ENCODE measurements at regions not wholly inside any gene's neighbourhood (a gene's known extent, or its start where the extent isn't known, plus 50 kb on each side); places are given as distances from the start of the nearest gene placed in this dataset.

DNA sequence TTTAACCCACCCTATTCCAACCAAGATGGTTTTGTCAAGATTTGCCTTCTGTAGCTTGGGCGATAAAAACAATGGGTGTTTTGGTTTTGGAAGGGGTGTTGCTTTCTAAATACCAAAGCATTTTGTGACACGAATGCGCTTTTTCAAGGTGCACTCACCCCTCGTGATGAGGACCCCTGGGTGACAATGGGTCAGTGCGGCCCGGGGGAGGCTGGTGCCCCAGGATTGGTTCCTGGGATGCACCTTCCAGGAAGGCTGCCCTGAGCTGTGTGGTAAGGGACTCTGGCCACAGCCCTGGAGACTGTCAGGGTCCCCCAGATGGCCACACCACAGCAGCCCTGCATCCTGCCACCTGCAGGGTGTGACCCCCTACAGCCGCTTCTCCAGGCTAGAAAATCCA is 180.6 kb upstream of the MYL2 start:
- peaks cover 4 to 17% (median 11%) of the 10 kb centered on the region in 5 donors for H3K27me3 ChIP-seq (ENCODE audit: control insufficient read depth in 5 of 5, insufficient read depth in 4 of 5, low read length in 5 of 5)
- H3K36me3 ChIP-seq (ENCODE audit: control insufficient read depth in 5 of 5, insufficient read depth in 5 of 5, low read length in 5 of 5): no peaks in the 10 kb centered on the region
- no peak overlapping the region for H3K27ac ChIP-seq (ENCODE audit: low read depth, low read length)
- H3K4me3 ChIP-seq (ENCODE audit: low read depth in 1 of 5, low read length in 5 of 5): no peak overlapping the region
- H3K9me3 ChIP-seq (ENCODE audit: control insufficient read depth in 5 of 5, low read length in 5 of 5): no peaks in the 10 kb centered on the region
- H3K9ac ChIP-seq (ENCODE audit: low read length in 5 of 5): no peak overlapping the region
- H3K4me1 ChIP-seq (ENCODE audit: control insufficient read depth in 5 of 5, insufficient read depth in 5 of 5, low read length in 5 of 5): no peaks in the 10 kb centered on the region

DNA sequence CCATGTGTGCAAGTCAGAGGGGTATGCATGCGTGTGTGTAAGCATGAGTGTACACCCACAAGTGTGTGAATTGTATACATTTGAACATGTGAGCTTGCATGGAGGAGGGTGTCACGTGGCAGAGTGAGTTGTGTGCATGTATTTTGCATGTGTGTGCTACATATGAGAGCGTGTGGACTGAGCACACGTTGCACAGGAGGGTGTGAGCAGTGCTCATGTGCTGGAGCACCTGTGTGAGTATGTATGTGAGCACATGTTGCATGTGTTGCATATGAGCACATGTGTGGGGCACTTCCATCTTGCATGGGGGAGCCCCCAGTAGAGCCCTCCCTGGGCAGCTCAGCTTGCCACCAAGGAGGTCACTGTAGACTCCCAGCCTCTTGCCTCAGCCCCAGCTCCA is 180.2 kb upstream of the MYL2 start:
- no peaks in the 10 kb centered on the region for H3K36me3 ChIP-seq (ENCODE audit: control insufficient read depth in 5 of 5, insufficient read depth in 5 of 5, low read length in 5 of 5)
- H3K9ac ChIP-seq (ENCODE audit: low read length in 5 of 5): no peak overlapping the region
- H3K27ac ChIP-seq (ENCODE audit: low read depth, low read length): no peak overlapping the region
- H3K27me3 ChIP-seq (ENCODE audit: control insufficient read depth in 5 of 5, insufficient read depth in 4 of 5, low read length in 5 of 5): peaks cover 4 to 20% (median 13%) of the 10 kb centered on the region in 5 donors
- no peaks in the 10 kb centered on the region for H3K4me1 ChIP-seq (ENCODE audit: control insufficient read depth in 5 of 5, insufficient read depth in 5 of 5, low read length in 5 of 5)
- H3K4me3 ChIP-seq (ENCODE audit: low read depth in 1 of 5, low read length in 5 of 5): no peak overlapping the region
- H3K9me3 ChIP-seq (ENCODE audit: control insufficient read depth in 5 of 5, low read length in 5 of 5): no peaks in the 10 kb centered on the region

DNA sequence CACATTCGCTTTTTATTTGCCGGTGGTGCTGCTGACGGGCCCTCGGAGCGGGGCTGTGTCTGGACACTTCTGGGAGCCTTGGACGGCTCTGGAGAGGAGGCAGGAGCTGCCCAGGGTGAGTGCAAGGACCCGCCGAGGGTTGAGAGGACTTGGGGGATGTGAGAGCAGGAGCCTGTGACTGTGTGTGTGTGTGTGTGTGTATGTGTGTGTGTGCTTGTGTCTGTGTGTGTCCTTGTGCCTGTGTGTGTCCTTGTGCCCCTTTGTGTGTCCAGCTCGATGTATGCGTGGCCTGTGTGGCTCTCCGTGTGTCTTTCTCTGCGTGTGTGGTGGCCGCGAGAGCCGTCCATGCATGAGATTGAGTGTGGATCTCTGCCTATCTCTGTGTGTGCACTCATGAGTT is 179.6 kb upstream of the MYL2 start:
- H3K9me3 ChIP-seq (ENCODE audit: control insufficient read depth in 5 of 5, low read length in 5 of 5): no peaks in the 10 kb centered on the region
- no peaks in the 10 kb centered on the region for H3K36me3 ChIP-seq (ENCODE audit: control insufficient read depth in 5 of 5, insufficient read depth in 5 of 5, low read length in 5 of 5)
- no peak overlapping the region for H3K9ac ChIP-seq (ENCODE audit: low read length in 5 of 5)
- H3K27ac ChIP-seq (ENCODE audit: low read depth, low read length): no peak overlapping the region
- no peak overlapping the region for H3K4me3 ChIP-seq (ENCODE audit: low read depth in 1 of 5, low read length in 5 of 5)
- H3K27me3 ChIP-seq (ENCODE audit: control insufficient read depth in 5 of 5, insufficient read depth in 4 of 5, low read length in 5 of 5): peaks cover 4 to 20% (median 16%) of the 10 kb centered on the region in 5 donors
- H3K4me1 ChIP-seq (ENCODE audit: control insufficient read depth in 5 of 5, insufficient read depth in 5 of 5, low read length in 5 of 5): no peaks in the 10 kb centered on the region

DNA sequence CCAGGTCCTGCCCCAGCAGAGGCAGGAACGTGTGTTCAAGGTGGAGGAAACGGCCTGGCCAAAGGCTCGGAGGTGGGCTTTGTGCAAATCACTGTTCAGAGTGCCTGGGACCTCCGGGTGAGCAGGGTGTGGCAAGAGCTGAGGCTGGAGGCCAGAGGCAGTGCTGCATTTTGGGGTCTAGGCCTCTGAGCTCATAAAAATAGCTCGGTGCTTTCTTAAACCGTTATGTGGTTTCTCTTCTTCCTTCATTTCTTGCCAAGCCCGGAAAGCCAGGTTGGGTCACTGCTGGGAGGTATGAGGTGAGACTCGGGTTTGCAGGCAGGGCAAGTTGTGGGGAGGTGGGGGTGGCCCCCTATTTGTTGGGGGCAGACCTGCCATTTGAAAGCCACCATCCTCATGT is 178.8 kb upstream of the MYL2 start:
- H3K4me1 ChIP-seq (ENCODE audit: control insufficient read depth in 5 of 5, insufficient read depth in 5 of 5, low read length in 5 of 5): no peaks in the 10 kb centered on the region
- no peaks in the 10 kb centered on the region for H3K9me3 ChIP-seq (ENCODE audit: control insufficient read depth in 5 of 5, low read length in 5 of 5)
- no peaks in the 10 kb centered on the region for H3K36me3 ChIP-seq (ENCODE audit: control insufficient read depth in 5 of 5, insufficient read depth in 5 of 5, low read length in 5 of 5)
- no peak overlapping the region for H3K9ac ChIP-seq (ENCODE audit: low read length in 5 of 5)
- no peak overlapping the region for H3K4me3 ChIP-seq (ENCODE audit: low read depth in 1 of 5, low read length in 5 of 5)
- peaks cover 4 to 24% (median 20%) of the 10 kb centered on the region in 5 donors for H3K27me3 ChIP-seq (ENCODE audit: control insufficient read depth in 5 of 5, insufficient read depth in 4 of 5, low read length in 5 of 5)
- H3K27ac ChIP-seq (ENCODE audit: low read depth, low read length): no peak overlapping the region

DNA sequence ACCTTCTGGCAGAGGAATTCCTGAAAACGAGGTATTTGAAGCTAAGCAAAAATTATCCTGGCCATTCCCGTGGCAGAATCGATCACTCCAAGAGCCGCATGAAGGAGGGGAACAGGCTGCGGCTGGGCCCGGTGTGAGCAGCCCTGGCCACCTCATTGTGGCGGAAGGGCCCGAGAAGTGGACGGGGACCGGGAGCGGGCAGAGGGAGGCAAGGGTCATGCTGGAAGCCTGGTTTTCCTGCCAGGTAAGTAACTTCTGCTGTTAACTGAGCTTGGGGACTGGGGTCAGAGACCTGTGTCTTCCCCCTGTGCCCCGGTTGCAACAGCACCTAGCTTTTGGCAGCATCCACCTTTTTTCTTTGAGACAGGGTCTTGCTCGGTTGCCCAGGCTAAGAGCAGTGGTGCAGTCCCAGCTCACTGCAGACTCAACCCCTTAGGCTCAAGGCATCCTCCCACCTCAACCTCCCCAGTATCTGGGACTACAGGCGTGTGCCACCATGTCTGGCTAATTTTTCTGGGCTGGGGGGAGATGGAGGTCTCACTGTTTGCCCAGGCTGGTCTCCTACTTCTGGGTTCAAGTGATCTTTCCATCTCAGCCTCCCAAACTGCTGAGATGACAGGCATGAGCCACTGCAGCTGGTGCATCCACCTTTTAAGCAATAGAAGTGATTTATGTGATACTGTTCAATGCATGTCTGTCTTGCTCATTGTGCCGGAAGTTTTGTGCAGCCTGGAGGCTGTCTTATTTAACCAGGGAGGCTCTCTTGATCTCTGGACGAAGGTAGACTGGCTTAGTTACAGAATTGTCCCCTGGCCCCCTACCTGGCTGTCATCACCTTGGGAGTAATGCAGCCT is 174.0 kb upstream of the MYL2 start:
- Histone ChIP-seq H3K36me3 (ENCODE audit: control insufficient read depth in 5 of 5, insufficient read depth in 5 of 5, low read length in 5 of 5) (no peaks in the 10 kb centered on the region), H3K4me3 (ENCODE audit: low read depth in 1 of 5, low read length in 5 of 5) (no peak overlapping the region), H3K27me3 (ENCODE audit: control insufficient read depth in 5 of 5, insufficient read depth in 4 of 5, low read length in 5 of 5) (peaks cover 12 to 20% (median 19%) of the 10 kb centered on the region in 5 donors), H3K4me1 (ENCODE audit: control insufficient read depth in 5 of 5, insufficient read depth in 5 of 5, low read length in 5 of 5) (no peaks in the 10 kb centered on the region), H3K9ac (ENCODE audit: low read length in 5 of 5) (no peak overlapping the region), H3K9me3 (ENCODE audit: control insufficient read depth in 5 of 5, low read length in 5 of 5) (no peaks in the 10 kb centered on the region), H3K27ac (ENCODE audit: low read depth, low read length) (no peak overlapping the region)

DNA sequence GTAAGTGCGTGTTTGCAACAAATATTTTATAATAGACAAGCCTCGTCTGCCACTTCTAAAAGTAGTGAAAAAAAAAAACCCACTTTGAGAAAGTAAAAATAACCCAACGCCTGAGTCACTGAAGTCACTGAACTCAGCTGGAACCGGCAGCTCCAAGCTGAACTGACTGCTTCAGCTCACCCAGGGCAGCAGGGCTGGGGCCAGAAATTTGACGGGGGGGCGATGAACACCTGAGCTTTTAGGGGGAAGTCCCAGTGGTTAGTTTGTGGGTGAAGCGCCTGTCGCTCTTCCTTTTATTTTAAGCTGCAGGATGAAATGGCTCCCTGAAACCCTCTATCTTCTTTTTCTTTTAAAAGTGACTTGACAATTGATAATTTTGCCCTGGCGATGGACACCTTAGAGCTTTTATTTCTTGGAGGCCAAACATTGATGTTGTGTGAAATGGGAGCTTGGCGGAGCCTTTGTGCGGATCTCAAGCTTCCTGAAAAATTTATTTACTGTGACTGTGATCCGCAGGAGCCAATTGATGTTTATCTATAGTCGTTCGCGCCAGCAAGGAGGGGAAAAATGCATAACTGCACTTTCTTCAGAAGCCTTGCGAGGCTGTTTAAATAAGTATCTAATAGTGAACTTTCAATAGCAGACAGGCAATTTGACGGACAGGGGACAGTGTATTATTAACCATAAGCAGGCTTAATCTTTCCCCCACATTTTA is 173.2 kb upstream of the MYL2 start:
- no peak overlapping the region for H3K27ac ChIP-seq (ENCODE audit: low read depth, low read length)
- H3K9me3 ChIP-seq (ENCODE audit: control insufficient read depth in 5 of 5, low read length in 5 of 5): no peaks in the 10 kb centered on the region
- H3K36me3 ChIP-seq (ENCODE audit: control insufficient read depth in 5 of 5, insufficient read depth in 5 of 5, low read length in 5 of 5): no peaks in the 10 kb centered on the region
- no peaks in the 10 kb centered on the region for H3K4me1 ChIP-seq (ENCODE audit: control insufficient read depth in 5 of 5, insufficient read depth in 5 of 5, low read length in 5 of 5)
- no peak overlapping the region for H3K9ac ChIP-seq (ENCODE audit: low read length in 5 of 5)
- H3K27me3 ChIP-seq (ENCODE audit: control insufficient read depth in 5 of 5, insufficient read depth in 4 of 5, low read length in 5 of 5): peaks cover 12 to 20% (median 12%) of the 10 kb centered on the region in 5 donors
- no peak overlapping the region for H3K4me3 ChIP-seq (ENCODE audit: low read depth in 1 of 5, low read length in 5 of 5)

DNA sequence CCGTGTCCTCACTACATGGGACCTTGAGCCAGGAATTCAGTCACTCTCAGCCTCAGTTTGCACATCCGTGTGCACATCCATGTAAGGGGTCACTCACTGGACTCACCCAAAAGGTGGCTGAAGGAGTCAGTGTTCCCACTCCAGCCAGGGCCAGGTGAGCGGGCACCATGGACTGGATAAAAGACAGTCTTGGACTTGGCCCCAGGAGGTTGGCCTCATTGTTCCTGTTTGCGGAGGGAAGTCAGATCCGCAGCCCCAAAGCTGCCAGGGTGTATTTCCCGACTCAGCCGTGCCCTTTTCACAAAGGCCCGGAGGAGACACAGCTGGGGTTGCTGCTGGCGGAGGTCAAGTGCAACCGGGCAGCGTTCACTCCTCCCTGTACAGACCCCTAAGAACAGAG is 170.7 kb upstream of the MYL2 start:
- H3K27me3 ChIP-seq (ENCODE audit: control insufficient read depth in 5 of 5, insufficient read depth in 4 of 5, low read length in 5 of 5): peaks cover 6 to 22% (median 9%) of the 10 kb centered on the region in 5 donors
- no peak overlapping the region for H3K9ac ChIP-seq (ENCODE audit: low read length in 5 of 5)
- no peaks in the 10 kb centered on the region for H3K4me1 ChIP-seq (ENCODE audit: control insufficient read depth in 5 of 5, insufficient read depth in 5 of 5, low read length in 5 of 5)
- H3K9me3 ChIP-seq (ENCODE audit: control insufficient read depth in 5 of 5, low read length in 5 of 5): no peaks in the 10 kb centered on the region
- H3K27ac ChIP-seq (ENCODE audit: low read depth, low read length): no peak overlapping the region
- no peaks in the 10 kb centered on the region for H3K36me3 ChIP-seq (ENCODE audit: control insufficient read depth in 5 of 5, insufficient read depth in 5 of 5, low read length in 5 of 5)
- no peak overlapping the region for H3K4me3 ChIP-seq (ENCODE audit: low read depth in 1 of 5, low read length in 5 of 5)

DNA sequence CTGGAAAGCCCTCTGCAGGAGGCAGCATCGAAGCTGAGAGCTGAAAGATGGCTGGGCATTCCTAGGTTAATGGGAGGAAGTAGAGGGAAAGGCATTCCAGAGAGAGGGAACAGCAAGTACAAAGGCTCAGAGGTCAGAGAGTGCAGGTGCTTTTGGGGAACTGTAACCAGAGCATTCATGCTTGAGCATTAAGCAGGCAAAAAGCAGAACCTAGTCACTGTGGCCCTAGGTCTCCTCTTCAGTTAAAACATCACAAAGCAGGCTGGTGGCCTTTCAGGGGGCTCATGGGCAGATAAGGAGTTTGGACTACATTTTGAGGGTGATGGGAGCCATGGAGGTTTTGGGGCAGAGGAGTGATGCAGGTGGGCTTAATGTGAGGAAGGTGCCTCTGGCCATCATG is 169.2 kb upstream of the MYL2 start:
- H3K27ac ChIP-seq (ENCODE audit: low read depth, low read length): no peak overlapping the region
- H3K27me3 ChIP-seq (ENCODE audit: control insufficient read depth in 5 of 5, insufficient read depth in 4 of 5, low read length in 5 of 5): peaks cover 4 to 17% (median 9%) of the 10 kb centered on the region in 5 donors
- H3K4me1 ChIP-seq (ENCODE audit: control insufficient read depth in 5 of 5, insufficient read depth in 5 of 5, low read length in 5 of 5): no peaks in the 10 kb centered on the region
- no peak overlapping the region for H3K4me3 ChIP-seq (ENCODE audit: low read depth in 1 of 5, low read length in 5 of 5)
- no peak overlapping the region for H3K9ac ChIP-seq (ENCODE audit: low read length in 5 of 5)
- H3K36me3 ChIP-seq (ENCODE audit: control insufficient read depth in 5 of 5, insufficient read depth in 5 of 5, low read length in 5 of 5): no peaks in the 10 kb centered on the region
- peaks cover 0 to 3% (median 0%) of the 10 kb centered on the region in 5 donors for H3K9me3 ChIP-seq (ENCODE audit: control insufficient read depth in 5 of 5, low read length in 5 of 5)

DNA sequence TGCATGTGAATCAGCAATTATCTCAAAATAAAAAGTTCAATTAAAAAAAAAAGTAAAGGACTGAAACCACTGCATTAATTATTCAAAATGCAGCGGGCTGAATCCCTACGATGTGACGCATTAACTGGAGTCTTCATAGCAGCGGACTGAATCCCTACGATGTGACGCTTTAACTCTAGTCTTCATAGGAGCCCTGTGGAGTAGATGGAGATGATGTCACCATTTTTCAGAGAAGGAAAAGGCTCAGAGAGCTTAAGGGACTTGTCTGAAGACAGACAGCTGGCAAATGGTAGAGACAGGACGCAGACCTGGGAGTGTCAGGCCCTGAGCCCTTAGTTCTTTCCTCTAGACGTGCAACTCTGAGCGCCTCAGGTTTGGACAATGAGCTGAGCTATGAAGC is 168.0 kb upstream of the MYL2 start:
- Histone ChIP-seq H3K27ac (ENCODE audit: low read depth, low read length) (no peak overlapping the region), H3K9ac (ENCODE audit: low read length in 5 of 5) (no peak overlapping the region), H3K9me3 (ENCODE audit: control insufficient read depth in 5 of 5, low read length in 5 of 5) (peaks cover 0 to 3% (median 0%) of the 10 kb centered on the region in 5 donors), H3K27me3 (ENCODE audit: control insufficient read depth in 5 of 5, insufficient read depth in 4 of 5, low read length in 5 of 5) (peaks cover 2 to 15% (median 8%) of the 10 kb centered on the region in 5 donors), H3K36me3 (ENCODE audit: control insufficient read depth in 5 of 5, insufficient read depth in 5 of 5, low read length in 5 of 5) (no peaks in the 10 kb centered on the region), H3K4me3 (ENCODE audit: low read depth in 1 of 5, low read length in 5 of 5) (no peak overlapping the region), H3K4me1 (ENCODE audit: control insufficient read depth in 5 of 5, insufficient read depth in 5 of 5, low read length in 5 of 5) (no peaks in the 10 kb centered on the region)

Measured in subcutaneous abdominal adipose tissue (tissue), 5 donors.